ENCODE measurements at regions not wholly inside any gene's neighbourhood (a gene's known extent, or its start where the extent isn't known, plus 50 kb on each side); places are given as distances from the start of the nearest gene placed in this dataset.

GRCh38 chr3:82012775-82013174 lies 251.3 kb upstream of the GBE1 start:
- peak in 4 of 12 donors; percentile 6 to 23 (median 20) for TF ChIP-seq CTCF (IDR thresholded peaks at IDR 0.05)
- TF ChIP-seq POLR2A (IDR thresholded peaks at IDR 0.05), result no peak

All from heart left ventricle (tissue), 13 donors.